HL-60 (cell line): ENCODE measurements at regions not wholly inside any gene's neighbourhood (a gene's known extent, or its start where the extent isn't known, plus 50 kb on each side); places are given as distances from the start of the nearest gene placed in this dataset.

Source experiments
- CTCF ChIP-seq: IDR thresholded peaks from one replicate; pipeline ENCODE4 v1.5.1; 2011; ENCODE audit warnings: low read length, control low read depth, inconsistent platforms; ENCODE audit not compliant: insufficient read depth
- GABPA ChIP-seq: IDR thresholded peaks from 2 replicates; pipeline ENCODE4 v1.6.1; 2012; ENCODE audit warnings: low read depth
- POLR2AphosphoS5 ChIP-seq: IDR thresholded peaks from 2 replicates; pipeline ENCODE4 v1.6.1; 2012; ENCODE audit warnings: low read depth
- REST ChIP-seq: IDR thresholded peaks from 2 replicates; pipeline ENCODE4 v1.6.1; 2012; ENCODE audit warnings: low read depth; ENCODE audit not compliant: insufficient replicate concordance
- SPI1 ChIP-seq: IDR thresholded peaks from 2 replicates; pipeline ENCODE4 v1.6.1; 2012; ENCODE audit warnings: low read depth, mild to moderate bottlenecking, borderline replicate concordance

- TF ChIP-seq CTCF, result no peak
- TF ChIP-seq REST, result no peak
- no peak for TF ChIP-seq GABPA
- no peak for TF ChIP-seq POLR2AphosphoS5
- TF ChIP-seq SPI1, result no peak
Measured at GRCh38 chr6:22668717-22669116, 99.4 kb downstream of the HDGFL1 start.
